ENCODE measurements at regions not wholly inside any gene's neighbourhood (a gene's known extent, or its start where the extent isn't known, plus 50 kb on each side); places are given as distances from the start of the nearest gene placed in this dataset.

GRCh38 chr12:76183459-76184186 lies 99.1 kb upstream of the NAP1L1 start:
- TF ChIP-seq CTCF (IDR thresholded peaks at IDR 0.05) (no peak), POLR2A (IDR thresholded peaks at IDR 0.05) (no peak)

All from breast epithelium (tissue), 3 donors.